ENCODE measurements at regions not wholly inside any gene's neighbourhood (a gene's known extent, or its start where the extent isn't known, plus 50 kb on each side); places are given as distances from the start of the nearest gene placed in this dataset.

DNA sequence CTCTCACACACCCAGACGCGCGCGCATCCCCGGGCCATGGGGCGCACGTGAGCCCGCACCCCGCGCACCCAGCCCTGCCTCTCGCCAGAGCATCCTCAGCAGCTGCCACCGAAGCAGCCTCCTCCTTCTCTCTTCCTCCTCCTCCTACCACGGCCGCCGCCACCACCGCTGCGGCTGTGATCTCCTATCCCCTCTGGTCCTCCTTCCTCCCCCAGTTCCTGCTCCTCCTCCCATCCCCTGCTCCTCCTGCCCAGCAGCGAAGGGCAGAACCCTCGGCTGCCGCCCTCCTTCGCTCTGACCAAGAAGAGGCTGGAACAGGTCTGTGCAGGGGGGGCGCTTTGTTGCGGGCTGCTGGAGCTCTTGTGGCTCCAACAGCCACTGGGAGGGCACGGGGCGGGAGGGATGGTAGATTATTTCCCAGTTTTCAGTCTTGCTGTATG lies 148.7 kb upstream of the CHRDL1 start:
- Histone ChIP-seq H3K4me3 (peak overlapping the region in 1 of 4 donors; percentile 32), H3K27ac (no peak overlapping the region), H3K36me3 (replicated peaks in 1 of 2) (no peaks in the 10 kb centered on the region), H3K27me3 (peaks cover 24% of the 10 kb centered on the region), H3K9me3 (replicated peaks in 1 of 3) (no peaks in the 10 kb centered on the region), H3K4me1 (replicated peaks in 1 of 2) (no peaks in the 10 kb centered on the region)
- TF ChIP-seq, protein P1, sequence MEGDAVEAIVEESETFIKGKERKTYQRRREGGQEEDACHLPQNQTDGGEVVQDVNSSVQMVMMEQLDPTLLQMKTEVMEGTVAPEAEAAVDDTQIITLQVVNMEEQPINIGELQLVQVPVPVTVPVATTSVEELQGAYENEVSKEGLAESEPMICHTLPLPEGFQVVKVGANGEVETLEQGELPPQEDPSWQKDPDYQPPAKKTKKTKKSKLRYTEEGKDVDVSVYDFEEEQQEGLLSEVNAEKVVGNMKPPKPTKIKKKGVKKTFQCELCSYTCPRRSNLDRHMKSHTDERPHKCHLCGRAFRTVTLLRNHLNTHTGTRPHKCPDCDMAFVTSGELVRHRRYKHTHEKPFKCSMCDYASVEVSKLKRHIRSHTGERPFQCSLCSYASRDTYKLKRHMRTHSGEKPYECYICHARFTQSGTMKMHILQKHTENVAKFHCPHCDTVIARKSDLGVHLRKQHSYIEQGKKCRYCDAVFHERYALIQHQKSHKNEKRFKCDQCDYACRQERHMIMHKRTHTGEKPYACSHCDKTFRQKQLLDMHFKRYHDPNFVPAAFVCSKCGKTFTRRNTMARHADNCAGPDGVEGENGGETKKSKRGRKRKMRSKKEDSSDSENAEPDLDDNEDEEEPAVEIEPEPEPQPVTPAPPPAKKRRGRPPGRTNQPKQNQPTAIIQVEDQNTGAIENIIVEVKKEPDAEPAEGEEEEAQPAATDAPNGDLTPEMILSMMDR (IDR thresholded peaks at IDR 0.05): no peak
- intact Hi-C loops (cut with DNase I): no loop called here
- DNase-seq: peak in 1 of 7 donors; percentile 44
- WGBS, 4 donors: 1 to 33% (median 31%) methylated on average over 24 to 25 of the region's 25 CpGs; no CpG with 5 or more reads in 1 of the 4 donors

DNA sequence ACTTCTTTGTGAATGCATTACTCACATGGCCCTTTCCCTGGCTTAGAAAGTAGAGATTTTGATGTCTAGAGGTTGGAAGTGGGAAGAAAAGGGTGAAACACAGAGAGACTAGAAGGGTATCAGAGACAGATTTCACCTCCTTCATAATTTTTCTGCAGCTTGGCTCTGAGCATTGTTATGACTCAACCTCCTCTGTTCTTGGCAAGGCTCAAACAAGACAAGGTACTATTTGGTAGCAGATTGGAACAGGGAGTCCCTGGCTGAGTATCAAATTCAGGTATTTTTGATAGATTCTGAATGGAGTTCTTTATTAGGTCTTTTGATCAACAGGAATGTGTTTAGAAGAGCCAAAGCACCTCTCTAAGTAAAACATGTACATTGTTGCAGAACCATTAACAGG lies 146.3 kb upstream of the CHRDL1 start:
- Histone ChIP-seq H3K36me3 (replicated peaks in 1 of 2) (no peaks in the 10 kb centered on the region), H3K27ac (no peak overlapping the region), H3K4me1 (replicated peaks in 1 of 2) (no peaks in the 10 kb centered on the region), H3K27me3 (peaks cover 33% of the 10 kb centered on the region), H3K4me3 (no peak overlapping the region), H3K9me3 (replicated peaks in 1 of 3) (no peaks in the 10 kb centered on the region)
- DNase-seq: no peak
- intact Hi-C loops (cut with DNase I): no loop called here
- TF ChIP-seq POLR2A (IDR thresholded peaks at IDR 0.05): no peak
- TF ChIP-seq, protein P1 (IDR thresholded peaks at IDR 0.05): no peak

DNA sequence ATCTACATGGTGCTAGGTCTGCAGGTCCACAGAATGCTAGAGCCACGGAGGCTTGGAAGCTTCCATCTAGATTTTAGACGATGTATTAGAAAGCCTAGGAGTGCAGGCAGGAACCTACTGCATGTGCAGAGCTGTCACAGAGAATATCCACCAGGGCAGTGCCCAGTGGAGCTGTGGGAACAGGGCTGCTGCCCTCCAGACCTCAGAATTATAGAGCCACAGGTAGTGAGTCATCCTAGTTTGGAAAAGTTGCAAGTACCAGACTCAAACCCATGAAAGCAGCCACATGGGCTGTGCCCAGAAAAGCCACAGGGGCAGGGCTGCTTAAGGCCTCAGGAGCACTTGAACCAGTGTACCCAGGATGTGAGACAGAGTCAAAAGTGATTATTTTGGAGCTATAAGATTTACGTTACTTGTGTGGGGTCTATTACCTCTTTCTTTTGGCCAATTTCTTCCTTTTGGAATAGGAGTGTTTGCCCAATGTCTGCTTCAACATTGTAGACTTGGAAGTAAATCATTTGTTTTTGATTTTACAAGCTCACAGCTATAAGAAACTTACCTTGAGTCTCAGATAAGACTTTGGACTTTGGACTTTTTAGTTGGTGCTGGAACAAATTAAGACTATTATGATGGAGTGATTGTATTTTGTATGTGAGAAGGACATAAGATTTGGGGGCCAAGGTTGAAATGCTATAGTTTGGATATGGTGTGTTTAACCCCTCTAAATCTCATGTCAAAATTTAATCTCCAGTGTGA lies 143.5 kb upstream of the CHRDL1 start:
- Histone ChIP-seq H3K4me3 (no peak overlapping the region), H3K4me1 (replicated peaks in 1 of 2) (no peaks in the 10 kb centered on the region), H3K27me3 (peaks cover 26% of the 10 kb centered on the region), H3K9me3 (replicated peaks in 1 of 3) (no peaks in the 10 kb centered on the region), H3K27ac (no peak overlapping the region), H3K36me3 (replicated peaks in 1 of 2) (no peaks in the 10 kb centered on the region)
- 52 to 76% (median 56%) methylated on average over 3 of the region's 3 CpGs for WGBS, 4 donors
- intact Hi-C loops (cut with DNase I): no loop called here
- TF ChIP-seq, protein P1 (IDR thresholded peaks at IDR 0.05): no peak
- no peak for TF ChIP-seq POLR2A (IDR thresholded peaks at IDR 0.05)
- DNase-seq: no peak

DNA sequence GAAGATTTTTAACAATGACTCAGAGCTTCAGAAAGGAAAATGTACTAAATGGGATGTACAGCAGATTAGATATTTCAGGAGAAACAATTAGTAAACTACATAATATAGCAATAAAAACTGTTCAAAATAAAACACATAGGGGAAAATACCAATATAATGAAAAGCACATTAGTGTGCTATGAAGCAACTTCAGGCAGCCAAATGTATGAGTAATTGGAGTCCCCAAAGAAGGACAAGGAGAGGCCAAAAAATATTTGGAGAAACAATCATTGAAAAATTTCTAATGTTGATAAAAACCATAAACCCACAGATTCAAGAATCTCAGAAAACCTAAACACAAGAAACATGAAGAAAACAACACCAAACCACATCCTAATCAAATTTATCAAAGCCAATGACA lies 129.3 kb upstream of the CHRDL1 start:
- no peak for DNase-seq
- Histone ChIP-seq H3K27me3 (no peaks in the 10 kb centered on the region), H3K9me3 (replicated peaks in 1 of 3) (no peaks in the 10 kb centered on the region), H3K4me1 (replicated peaks in 1 of 2) (no peaks in the 10 kb centered on the region), H3K4me3 (no peak overlapping the region), H3K27ac (no peak overlapping the region), H3K36me3 (replicated peaks in 1 of 2) (no peaks in the 10 kb centered on the region)
- no peak for TF ChIP-seq POLR2A (IDR thresholded peaks at IDR 0.05)
- TF ChIP-seq, protein P1 (IDR thresholded peaks at IDR 0.05): no peak
- intact Hi-C loops (cut with DNase I): no loop called here

All from adrenal gland (tissue), 9 donors.